Endothelial cell of umbilical vein (primary cell): ENCODE measurements at regions not wholly inside any gene's neighbourhood (a gene's known extent, or its start where the extent isn't known, plus 50 kb on each side); places are given as distances from the start of the nearest gene placed in this dataset.

Source experiments
- BruUV-seq: library from RNA; stranded (reverse); fragments of 400-500 nt; replicated peaks from 2 replicates; lab custom pipeline; 2021; lab: Mats Ljungman, UMichigan
- CTCF ChIA-PET: fragments of 300-600, 350-600 bp; sonication (Branson Sonifier 250); formaldehyde crosslinking; loops from one replicate; lab custom pipeline; 2021; ENCODE audit warnings: antibody characterized with exemption, inconsistent platforms; lab: Charles Lee
- POLR2A ChIA-PET: fragments of 300-600, 350-600 bp; sonication (Branson Sonifier 250); formaldehyde crosslinking; loops from one replicate; lab custom pipeline; 2021; ENCODE audit warnings: antibody characterized with exemption, inconsistent platforms; lab: Charles Lee
- DNase-seq: peaks from one replicate; pipeline ENCODE4 v3.0.0-alpha.2; 2011; ENCODE audit warnings: low read depth, low spot score
- FAIRE-seq: peaks from 2 replicates; lab custom pipeline; 2011; peaks lifted over from hg19 to GRCh38; lab: Jason Lieb, UNC
- H2AFZ ChIP-seq: 2 replicates; pipeline ENCODE4 v1.6.0; 2012; ENCODE audit warnings: low read depth, low read length, control low read depth, inconsistent platforms
- H3K27ac ChIP-seq: 2 replicates; pipeline ENCODE4 v1.5.1; 2011; ENCODE audit warnings: low read depth, mild to moderate bottlenecking, control low read depth, low read length, moderate library complexity; ENCODE audit not compliant: insufficient read depth
- H3K27me3 ChIP-seq, 2 experiments: 2 replicates each; pipeline versions ENCODE4 v1.6.0 to v1.6.1; 2011; ENCODE audit warnings: low read length in 2 of 2, mixed read lengths in 1 of 2; ENCODE audit not compliant: control insufficient read depth in 2 of 2, insufficient read depth in 2 of 2
- H3K36me3 ChIP-seq, 2 experiments: 2 replicates in 1 of 2; 3 replicates in 1 of 2; pipeline ENCODE4 v1.5.1; 2011; ENCODE audit warnings: low read length in 2 of 2, mild to moderate bottlenecking in 1 of 2, moderate library complexity in 1 of 2; ENCODE audit not compliant: control insufficient read depth in 2 of 2, insufficient read depth in 2 of 2; ENCODE audit errors: extremely low read depth in 1 of 2
- H3K4me1 ChIP-seq: 3 replicates; pipeline ENCODE4 v1.5.1; 2011; ENCODE audit warnings: mild to moderate bottlenecking, low read length; ENCODE audit not compliant: control insufficient read depth, insufficient read depth; ENCODE audit errors: extremely low read depth
- H3K4me2 ChIP-seq: 2 replicates; pipeline ENCODE4 v1.6.1; 2011; ENCODE audit warnings: low read length, control low read depth, mixed read lengths; ENCODE audit not compliant: insufficient read depth
- H3K4me3 ChIP-seq, 3 experiments: fragments of 200-600 bp in 1 of 3; sonication (generic), shearing (Covaris generic) in 1 of 3; replicated peaks in 1 of 3; 2 replicates each; pipeline ENCODE4 v1.5.1; 2011 to 2016; ENCODE audit warnings: control low read depth in 3 of 3, low read length in 3 of 3, mild to moderate bottlenecking in 2 of 3, inconsistent platforms in 1 of 3, low read depth in 1 of 3, moderate library complexity in 1 of 3; ENCODE audit not compliant: insufficient read depth in 1 of 3
- H3K79me2 ChIP-seq: 2 replicates; pipeline ENCODE4 v1.6.0; 2012; ENCODE audit warnings: low read length, inconsistent platforms; ENCODE audit not compliant: control insufficient read depth, insufficient read depth
- H3K9ac ChIP-seq: replicated peaks from 2 replicates; pipeline ENCODE3; 2011; ENCODE audit warnings: low read length, control low read depth; ENCODE audit not compliant: insufficient read depth; ENCODE audit errors: extremely low read depth
- H3K9me1 ChIP-seq: replicated peaks from 3 replicates; pipeline ENCODE4 v1.6.0; 2011; ENCODE audit warnings: mild to moderate bottlenecking, low read length; ENCODE audit not compliant: control insufficient read depth, insufficient read depth; ENCODE audit errors: extremely low read depth
- H3K9me3 ChIP-seq: replicated peaks from 2 replicates; pipeline ENCODE4 v1.5.1; 2012; ENCODE audit warnings: low read length, inconsistent platforms; ENCODE audit not compliant: control insufficient read depth, insufficient read depth
- H4K20me1 ChIP-seq: replicated peaks from 2 replicates; pipeline ENCODE3; 2011; ENCODE audit warnings: mild to moderate bottlenecking, low read length; ENCODE audit not compliant: control insufficient read depth, insufficient read depth; ENCODE audit errors: extremely low read depth
- EZH2 ChIP-seq: IDR thresholded peaks from 2 replicates; pipeline ENCODE4 v1.6.1; 2012; ENCODE audit warnings: borderline replicate concordance, low read depth, mild to moderate bottlenecking, moderate library complexity, low read length, inconsistent platforms; ENCODE audit not compliant: severe bottlenecking
- FOS ChIP-seq: IDR thresholded peaks from 2 replicates; pipeline ENCODE4 v1.6.1; 2011; ENCODE audit warnings: mild to moderate bottlenecking, low read length, moderate library complexity, borderline replicate concordance; ENCODE audit not compliant: insufficient read depth
- GATA2 ChIP-seq: IDR thresholded peaks from 2 replicates; pipeline ENCODE4 v1.7.0; 2011; ENCODE audit warnings: low read depth, mild to moderate bottlenecking, moderate library complexity, mixed read lengths, low read length; ENCODE audit not compliant: insufficient read length, insufficient read depth
- POLR2AphosphoS5 ChIP-seq: IDR thresholded peaks from 2 replicates; pipeline ENCODE4 v1.6.1; 2012; ENCODE audit warnings: low read depth, mild to moderate bottlenecking, control low read depth, low read length, moderate library complexity; ENCODE audit not compliant: insufficient read depth
- dilution Hi-C: fragments of 300-500 bp; cut with MboI; formaldehyde crosslinking; loops from one replicate; pipeline ENCODE4 v1.15.0; 2019; ENCODE audit warnings: low sequenced_read_pairs; ENCODE audit not compliant: extremely low pct_ligation_motif_present
- intact Hi-C: fragments of 100-400 bp; cut with micrococcal nuclease; formaldehyde crosslinking; loops from one replicate; pipeline ENCODE4 v1.10.0; 2022
- TF ChIP-seq, protein P1 (sequence below), 2 donors: IDR thresholded peaks; 1 replicate in 1 of 2; 2 replicates in 1 of 2; pipeline ENCODE4 v1.5.1; 2011; ENCODE audit warnings: low read length in 2 of 2, mild to moderate bottlenecking in 2 of 2, moderate library complexity in 2 of 2, control low read depth in 1 of 2, inconsistent platforms in 1 of 2, low read depth in 1 of 2; ENCODE audit not compliant: insufficient read depth in 1 of 2; ENCODE audit errors: extremely low read depth in 1 of 2
- TF ChIP-seq, protein P2 (sequence below): IDR thresholded peaks from 2 replicates; pipeline ENCODE4 v1.6.1; 2011; ENCODE audit not compliant: insufficient read depth, insufficient read length

DNA sequence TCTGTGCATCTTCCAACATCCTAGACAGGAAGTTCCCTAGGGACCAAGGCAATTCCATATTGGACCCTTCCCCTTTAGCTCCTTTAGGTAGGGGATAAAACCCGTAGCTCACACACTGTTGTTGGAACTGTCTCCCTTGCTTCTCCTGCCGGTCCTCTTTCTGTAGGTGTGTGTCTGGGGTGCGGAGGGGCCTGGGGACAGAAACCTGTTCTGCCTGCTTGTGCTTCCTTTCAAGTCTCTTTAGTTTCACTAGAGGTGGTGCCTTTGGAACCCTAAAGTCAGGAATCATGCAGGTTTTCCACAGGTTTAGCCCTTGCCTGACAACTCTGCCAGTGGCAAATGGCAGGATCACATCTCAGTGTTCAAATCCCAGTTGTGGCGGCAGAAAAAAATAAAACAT lies 74.6 kb upstream of the PTGFRN start:
- TF ChIP-seq FOS, result no peak
- no peak for TF ChIP-seq EZH2
- TF ChIP-seq, protein P1, sequence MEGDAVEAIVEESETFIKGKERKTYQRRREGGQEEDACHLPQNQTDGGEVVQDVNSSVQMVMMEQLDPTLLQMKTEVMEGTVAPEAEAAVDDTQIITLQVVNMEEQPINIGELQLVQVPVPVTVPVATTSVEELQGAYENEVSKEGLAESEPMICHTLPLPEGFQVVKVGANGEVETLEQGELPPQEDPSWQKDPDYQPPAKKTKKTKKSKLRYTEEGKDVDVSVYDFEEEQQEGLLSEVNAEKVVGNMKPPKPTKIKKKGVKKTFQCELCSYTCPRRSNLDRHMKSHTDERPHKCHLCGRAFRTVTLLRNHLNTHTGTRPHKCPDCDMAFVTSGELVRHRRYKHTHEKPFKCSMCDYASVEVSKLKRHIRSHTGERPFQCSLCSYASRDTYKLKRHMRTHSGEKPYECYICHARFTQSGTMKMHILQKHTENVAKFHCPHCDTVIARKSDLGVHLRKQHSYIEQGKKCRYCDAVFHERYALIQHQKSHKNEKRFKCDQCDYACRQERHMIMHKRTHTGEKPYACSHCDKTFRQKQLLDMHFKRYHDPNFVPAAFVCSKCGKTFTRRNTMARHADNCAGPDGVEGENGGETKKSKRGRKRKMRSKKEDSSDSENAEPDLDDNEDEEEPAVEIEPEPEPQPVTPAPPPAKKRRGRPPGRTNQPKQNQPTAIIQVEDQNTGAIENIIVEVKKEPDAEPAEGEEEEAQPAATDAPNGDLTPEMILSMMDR (IDR thresholded peaks at IDR 0.05; ENCODE audit: extremely low read depth in 1 of 2, insufficient read depth in 1 of 2, low read depth in 1 of 2, low read length in 2 of 2), result no peak
- no peak for TF ChIP-seq POLR2AphosphoS5
- TF ChIP-seq, protein P2, sequence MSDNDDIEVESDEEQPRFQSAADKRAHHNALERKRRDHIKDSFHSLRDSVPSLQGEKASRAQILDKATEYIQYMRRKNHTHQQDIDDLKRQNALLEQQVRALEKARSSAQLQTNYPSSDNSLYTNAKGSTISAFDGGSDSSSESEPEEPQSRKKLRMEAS, result no peak
- no peak for TF ChIP-seq GATA2
- H2AFZ ChIP-seq, result no peak overlapping the region
- intact Hi-C loops, result no loop called here
- H3K36me3 ChIP-seq, result no peaks in the 10 kb centered on the region
- H3K4me3 ChIP-seq, result no peak overlapping the region
- H3K27me3 ChIP-seq, result peaks cover 4 to 21% of the 10 kb centered on the region in 2 experiments
- CTCF ChIA-PET, result interaction anchor here (1.5 kb wide), 1 partner anchor 11 kb away, joined by 5 read pairs; no protein-coding TSS in a partner anchor
- POLR2A ChIA-PET, result no interaction called here
- FAIRE-seq (no peak), DNase-seq (no peak)
- no peaks in the 10 kb centered on the region for H4K20me1 ChIP-seq
- H3K79me2 ChIP-seq, result no peaks in the 10 kb centered on the region
- H3K9me3 ChIP-seq, result no peaks in the 10 kb centered on the region
- no peak overlapping the region for H3K27ac ChIP-seq
- dilution Hi-C loops, result no loop called here
- no peak overlapping the region for H3K9ac ChIP-seq
- H3K4me1 ChIP-seq, result no peaks in the 10 kb centered on the region
- BruUV-seq, result no TSS peak
- H3K4me2 ChIP-seq, result no peak overlapping the region
- H3K9me1 ChIP-seq, result no peaks in the 10 kb centered on the region
